ENCODE measurements at regions not wholly inside any gene's neighbourhood (a gene's known extent, or its start where the extent isn't known, plus 50 kb on each side); places are given as distances from the start of the nearest gene placed in this dataset.

GRCh38 chr6:156438350-156438923, 338.7 kb upstream of the ARID1B start:
- DNase-seq (ENCODE audit: low read depth) (no peak), FAIRE-seq (no peak)
- no peaks in the 10 kb centered on the region for H3K36me3 ChIP-seq (ENCODE audit: control insufficient read depth, insufficient read depth, low read length)
- H3K27me3 ChIP-seq (ENCODE audit: control insufficient read depth, insufficient read depth, low read length), result no peaks in the 10 kb centered on the region
- no peak overlapping the region for H3K4me3 ChIP-seq (ENCODE audit: low read depth, low read length)
- no peak for TF ChIP-seq CTCF (IDR thresholded peaks at IDR 0.05; ENCODE audit: insufficient read depth, low read length, severe bottlenecking)

GRCh38 chr6:156437121-156437879, 339.9 kb upstream of the ARID1B start:
- DNase-seq (ENCODE audit: low read depth), result no peak

GRCh38 chr6:156434795-156435190, 342.4 kb upstream of the ARID1B start:
- TF ChIP-seq CTCF (IDR thresholded peaks at IDR 0.05; ENCODE audit: insufficient read depth, low read length, severe bottlenecking), result no peak
- no peak for FAIRE-seq
- H3K4me3 ChIP-seq (ENCODE audit: low read depth, low read length), result no peak overlapping the region
- no peak for DNase-seq (ENCODE audit: low read depth)
- H3K36me3 ChIP-seq (ENCODE audit: control insufficient read depth, insufficient read depth, low read length), result no peaks in the 10 kb centered on the region
- H3K27me3 ChIP-seq (ENCODE audit: control insufficient read depth, insufficient read depth, low read length), result no peaks in the 10 kb centered on the region

More at GRCh38 chr6:156437121-156437879, 339.9 kb upstream of the ARID1B start:
- H3K36me3 ChIP-seq (ENCODE audit: control insufficient read depth, insufficient read depth, low read length), result no peaks in the 10 kb centered on the region
- no peak for TF ChIP-seq CTCF (IDR thresholded peaks at IDR 0.05; ENCODE audit: insufficient read depth, low read length, severe bottlenecking)
- H3K4me3 ChIP-seq (ENCODE audit: low read depth, low read length), result no peak overlapping the region
- H3K27me3 ChIP-seq (ENCODE audit: control insufficient read depth, insufficient read depth, low read length), result no peaks in the 10 kb centered on the region
- no peak for FAIRE-seq

GRCh38 chr6:156434049-156434794, 343.0 kb upstream of the ARID1B start:
- DNase-seq (ENCODE audit: low read depth), result no peak
- no peak for FAIRE-seq
- Histone ChIP-seq H3K4me3 (ENCODE audit: low read depth, low read length) (no peak overlapping the region), H3K36me3 (ENCODE audit: control insufficient read depth, insufficient read depth, low read length) (no peaks in the 10 kb centered on the region), H3K27me3 (ENCODE audit: control insufficient read depth, insufficient read depth, low read length) (no peaks in the 10 kb centered on the region)
- no peak for TF ChIP-seq CTCF (IDR thresholded peaks at IDR 0.05; ENCODE audit: insufficient read depth, low read length, severe bottlenecking)

- H3K4me3 ChIP-seq (ENCODE audit: low read depth, low read length), result no peak overlapping the region
- TF ChIP-seq CTCF (IDR thresholded peaks at IDR 0.05; ENCODE audit: insufficient read depth, low read length, severe bottlenecking), result no peak
- H3K36me3 ChIP-seq (ENCODE audit: control insufficient read depth, insufficient read depth, low read length), result no peaks in the 10 kb centered on the region
- no peak for DNase-seq (ENCODE audit: low read depth)
- FAIRE-seq, result no peak
- H3K27me3 ChIP-seq (ENCODE audit: control insufficient read depth, insufficient read depth, low read length), result no peaks in the 10 kb centered on the region
Measured at GRCh38 chr6:156432543-156432942, 344.6 kb upstream of the ARID1B start.
